Effector memory CD4-positive, alpha-beta T cell (primary cell): ENCODE measurements at regions not wholly inside any gene's neighbourhood (a gene's known extent, or its start where the extent isn't known, plus 50 kb on each side); places are given as distances from the start of the nearest gene placed in this dataset.
"Not testable (repeated sequence)": the region's sequence is repeated elsewhere in the genome, so short reads cannot be mapped to it uniquely, and the experiment has no call there.

Experiments used
- DNase-seq, 3 donors: peaks; one replicate each; pipeline ENCODE4 v3.0.0-alpha.2; 2020
- H3K27ac ChIP-seq: 2 replicates; pipeline ENCODE4 v1.7.0; 2013; ENCODE audit warnings: mild to moderate bottlenecking, low read length, moderate library complexity; ENCODE audit not compliant: insufficient read depth, poor library complexity, severe bottlenecking
- H3K27me3 ChIP-seq: replicated peaks from 2 replicates; pipeline ENCODE4 v1.7.0; 2013; ENCODE audit warnings: mild to moderate bottlenecking, low read length; ENCODE audit not compliant: insufficient read depth, control insufficient read depth, poor library complexity, severe bottlenecking
- H3K36me3 ChIP-seq: 2 replicates; pipeline ENCODE4 v1.7.0; 2013; ENCODE audit warnings: mild to moderate bottlenecking, low read length, moderate library complexity; ENCODE audit not compliant: control insufficient read depth, insufficient read depth
- H3K4me1 ChIP-seq: 2 replicates; pipeline ENCODE4 v1.7.0; 2013; ENCODE audit warnings: low read length, mild to moderate bottlenecking; ENCODE audit not compliant: control insufficient read depth, insufficient read depth, poor library complexity, severe bottlenecking
- H3K4me3 ChIP-seq: 2 replicates; pipeline ENCODE4 v1.7.0; 2013; ENCODE audit warnings: low read length, low read depth, mild to moderate bottlenecking; ENCODE audit not compliant: insufficient read depth, poor library complexity, severe bottlenecking
- H3K9me3 ChIP-seq: 2 replicates; pipeline ENCODE4 v1.7.0; 2013; ENCODE audit warnings: mild to moderate bottlenecking, low read length, moderate library complexity; ENCODE audit not compliant: control insufficient read depth

GRCh38 chr7:66564045-66564444 is 64.6 kb upstream of the KCTD7 start:
- Histone ChIP-seq H3K36me3 (peaks cover 6% of the 10 kb centered on the region), H3K4me1 (no peaks in the 10 kb centered on the region), H3K27ac (no peak overlapping the region), H3K27me3 (no peaks in the 10 kb centered on the region), H3K9me3 (no peaks in the 10 kb centered on the region), H3K4me3 (no peak overlapping the region)
- no peak for DNase-seq

DNA sequence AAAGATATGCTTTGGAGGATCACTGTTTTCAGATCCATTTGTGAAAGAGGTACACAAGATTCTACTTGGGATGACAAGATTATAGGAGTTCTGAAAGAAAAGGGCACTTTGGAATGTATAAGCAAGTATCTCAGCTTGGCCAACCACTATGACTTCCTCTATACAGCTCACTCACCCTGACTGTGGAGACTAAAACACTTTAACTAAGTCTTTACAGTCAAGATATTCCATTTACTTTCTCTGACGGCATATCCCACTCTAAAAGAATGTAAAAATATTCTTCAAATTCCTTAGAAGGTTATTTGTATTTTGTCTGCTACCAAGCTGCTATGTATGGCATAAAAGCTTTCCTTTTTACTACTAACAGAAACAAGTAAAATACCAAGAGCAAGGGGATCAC is 58.5 kb upstream of the KCTD7 start:
- H3K9me3 ChIP-seq, DNase-seq, H3K27ac ChIP-seq, H3K4me1 ChIP-seq, H3K4me3 ChIP-seq, H3K27me3 ChIP-seq: not testable (repeated sequence)
- peaks cover 22% of the 10 kb centered on the region for H3K36me3 ChIP-seq

GRCh38 chr7:66571568-66571967 is 57.1 kb upstream of the KCTD7 start:
- no peaks in the 10 kb centered on the region for H3K9me3 ChIP-seq
- H3K4me3 ChIP-seq: no peak overlapping the region
- H3K4me1 ChIP-seq: no peaks in the 10 kb centered on the region
- no peak overlapping the region for H3K27ac ChIP-seq
- no peak for DNase-seq
- peaks cover 22% of the 10 kb centered on the region for H3K36me3 ChIP-seq
- no peaks in the 10 kb centered on the region for H3K27me3 ChIP-seq

GRCh38 chr7:66573782-66574495 is 54.7 kb upstream of the KCTD7 start:
- not testable (repeated sequence) for H3K27ac ChIP-seq, DNase-seq, H3K9me3 ChIP-seq, H3K4me3 ChIP-seq, H3K27me3 ChIP-seq, H3K4me1 ChIP-seq
- H3K36me3 ChIP-seq: peaks cover 22% of the 10 kb centered on the region

GRCh38 chr7:66574768-66575167 is 53.9 kb upstream of the KCTD7 start:
- not testable (repeated sequence) for H3K4me3 ChIP-seq, H3K27ac ChIP-seq, H3K4me1 ChIP-seq, H3K9me3 ChIP-seq, DNase-seq, H3K27me3 ChIP-seq
- peaks cover 24% of the 10 kb centered on the region for H3K36me3 ChIP-seq

DNA sequence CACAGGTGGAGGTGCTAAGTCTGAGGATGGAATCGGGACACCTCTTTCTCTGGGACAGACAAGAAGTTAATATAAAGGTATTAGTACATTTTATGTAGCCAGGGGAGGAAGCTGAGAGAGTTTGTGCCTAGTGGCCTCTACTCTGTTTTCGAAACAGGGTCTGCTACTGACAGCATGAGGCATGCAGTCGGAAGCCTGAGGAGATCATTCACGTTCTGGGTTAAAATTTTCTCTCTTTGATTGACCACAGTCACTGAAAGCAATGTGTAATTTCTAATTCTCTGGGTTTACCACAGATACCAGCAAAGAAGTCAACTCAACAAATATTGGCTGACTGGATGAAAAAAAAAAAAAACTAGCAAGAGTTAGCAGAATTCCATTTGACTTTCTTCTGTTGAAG is 53.3 kb upstream of the KCTD7 start:
- Histone ChIP-seq H3K27ac (no peak overlapping the region), H3K4me1 (no peaks in the 10 kb centered on the region), H3K27me3 (no peaks in the 10 kb centered on the region), H3K4me3 (no peak overlapping the region), H3K36me3 (peaks cover 25% of the 10 kb centered on the region), H3K9me3 (no peaks in the 10 kb centered on the region)
- DNase-seq: no peak

- no peak for DNase-seq
These were observed 52.0 kb upstream of the KCTD7 start for GRCh38 chr7:66576646-66577045.

More at GRCh38 chr7:66576646-66577045, 52.0 kb upstream of the KCTD7 start:
- Histone ChIP-seq H3K36me3 (peaks cover 20% of the 10 kb centered on the region), H3K27me3 (no peaks in the 10 kb centered on the region), H3K27ac (no peak overlapping the region), H3K9me3 (no peaks in the 10 kb centered on the region), H3K4me1 (no peaks in the 10 kb centered on the region), H3K4me3 (no peak overlapping the region)
